Ishikawa (cell line): ENCODE measurements at regions not wholly inside any gene's neighbourhood (a gene's known extent, or its start where the extent isn't known, plus 50 kb on each side); places are given as distances from the start of the nearest gene placed in this dataset.

Experiments used
- TCF12 ChIP-seq: IDR thresholded peaks from 2 replicates; pipeline ENCODE4 v1.6.1; 2012; ENCODE audit warnings: low read depth
- TF ChIP-seq, protein P1 (sequence below): IDR thresholded peaks from 2 replicates; pipeline ENCODE4 v1.6.1; 2012
- TF ChIP-seq, protein P2 (sequence below): IDR thresholded peaks from 2 replicates; pipeline ENCODE4 v1.6.1; 2012; ENCODE audit warnings: low read depth, mild to moderate bottlenecking

DNA sequence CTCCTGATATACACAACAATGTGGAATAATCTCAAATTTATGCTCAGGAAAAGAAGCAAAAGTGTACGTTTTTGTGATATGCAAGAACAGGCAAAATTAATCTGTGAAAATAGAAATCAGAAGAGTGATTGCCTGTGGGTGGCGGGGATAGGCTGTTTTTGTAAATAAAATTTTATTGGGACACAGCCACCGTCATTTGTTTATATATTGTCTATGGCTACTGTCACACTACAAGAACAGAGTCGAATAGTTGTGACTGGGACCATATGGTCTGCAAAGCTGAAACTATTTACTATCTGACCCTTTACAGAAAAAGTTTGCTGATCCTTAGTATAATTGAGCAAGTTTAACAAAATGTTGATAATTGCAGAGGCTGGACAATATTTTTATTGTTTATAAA lies 269.5 kb upstream of the HTR2A start:
- TF ChIP-seq, protein P1, sequence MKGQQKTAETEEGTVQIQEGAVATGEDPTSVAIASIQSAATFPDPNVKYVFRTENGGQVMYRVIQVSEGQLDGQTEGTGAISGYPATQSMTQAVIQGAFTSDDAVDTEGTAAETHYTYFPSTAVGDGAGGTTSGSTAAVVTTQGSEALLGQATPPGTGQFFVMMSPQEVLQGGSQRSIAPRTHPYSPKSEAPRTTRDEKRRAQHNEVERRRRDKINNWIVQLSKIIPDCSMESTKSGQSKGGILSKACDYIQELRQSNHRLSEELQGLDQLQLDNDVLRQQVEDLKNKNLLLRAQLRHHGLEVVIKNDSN: no peak
- TF ChIP-seq TCF12: no peak
- TF ChIP-seq, protein P2, sequence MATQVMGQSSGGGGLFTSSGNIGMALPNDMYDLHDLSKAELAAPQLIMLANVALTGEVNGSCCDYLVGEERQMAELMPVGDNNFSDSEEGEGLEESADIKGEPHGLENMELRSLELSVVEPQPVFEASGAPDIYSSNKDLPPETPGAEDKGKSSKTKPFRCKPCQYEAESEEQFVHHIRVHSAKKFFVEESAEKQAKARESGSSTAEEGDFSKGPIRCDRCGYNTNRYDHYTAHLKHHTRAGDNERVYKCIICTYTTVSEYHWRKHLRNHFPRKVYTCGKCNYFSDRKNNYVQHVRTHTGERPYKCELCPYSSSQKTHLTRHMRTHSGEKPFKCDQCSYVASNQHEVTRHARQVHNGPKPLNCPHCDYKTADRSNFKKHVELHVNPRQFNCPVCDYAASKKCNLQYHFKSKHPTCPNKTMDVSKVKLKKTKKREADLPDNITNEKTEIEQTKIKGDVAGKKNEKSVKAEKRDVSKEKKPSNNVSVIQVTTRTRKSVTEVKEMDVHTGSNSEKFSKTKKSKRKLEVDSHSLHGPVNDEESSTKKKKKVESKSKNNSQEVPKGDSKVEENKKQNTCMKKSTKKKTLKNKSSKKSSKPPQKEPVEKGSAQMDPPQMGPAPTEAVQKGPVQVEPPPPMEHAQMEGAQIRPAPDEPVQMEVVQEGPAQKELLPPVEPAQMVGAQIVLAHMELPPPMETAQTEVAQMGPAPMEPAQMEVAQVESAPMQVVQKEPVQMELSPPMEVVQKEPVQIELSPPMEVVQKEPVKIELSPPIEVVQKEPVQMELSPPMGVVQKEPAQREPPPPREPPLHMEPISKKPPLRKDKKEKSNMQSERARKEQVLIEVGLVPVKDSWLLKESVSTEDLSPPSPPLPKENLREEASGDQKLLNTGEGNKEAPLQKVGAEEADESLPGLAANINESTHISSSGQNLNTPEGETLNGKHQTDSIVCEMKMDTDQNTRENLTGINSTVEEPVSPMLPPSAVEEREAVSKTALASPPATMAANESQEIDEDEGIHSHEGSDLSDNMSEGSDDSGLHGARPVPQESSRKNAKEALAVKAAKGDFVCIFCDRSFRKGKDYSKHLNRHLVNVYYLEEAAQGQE: no peak
